Epithelial cell of esophagus (primary cell): ENCODE measurements at regions not wholly inside any gene's neighbourhood (a gene's known extent, or its start where the extent isn't known, plus 50 kb on each side); places are given as distances from the start of the nearest gene placed in this dataset.

Experiments
- DNase-seq: peaks from one replicate; pipeline ENCODE4 v3.0.0; 2010; ENCODE audit warnings: low read depth
- H3K4me3 ChIP-seq: 2 replicates; pipeline ENCODE4 v1.5.1; 2011; ENCODE audit warnings: mild to moderate bottlenecking, low read length, control low read depth
- TF ChIP-seq, protein P1 (sequence below): IDR thresholded peaks from 2 replicates; pipeline ENCODE4 v1.5.1; 2011; ENCODE audit warnings: low read depth, mild to moderate bottlenecking, low read length, control low read depth, inconsistent platforms; ENCODE audit not compliant: insufficient read depth; ENCODE audit errors: missing control alignments

- TF ChIP-seq, protein P1, sequence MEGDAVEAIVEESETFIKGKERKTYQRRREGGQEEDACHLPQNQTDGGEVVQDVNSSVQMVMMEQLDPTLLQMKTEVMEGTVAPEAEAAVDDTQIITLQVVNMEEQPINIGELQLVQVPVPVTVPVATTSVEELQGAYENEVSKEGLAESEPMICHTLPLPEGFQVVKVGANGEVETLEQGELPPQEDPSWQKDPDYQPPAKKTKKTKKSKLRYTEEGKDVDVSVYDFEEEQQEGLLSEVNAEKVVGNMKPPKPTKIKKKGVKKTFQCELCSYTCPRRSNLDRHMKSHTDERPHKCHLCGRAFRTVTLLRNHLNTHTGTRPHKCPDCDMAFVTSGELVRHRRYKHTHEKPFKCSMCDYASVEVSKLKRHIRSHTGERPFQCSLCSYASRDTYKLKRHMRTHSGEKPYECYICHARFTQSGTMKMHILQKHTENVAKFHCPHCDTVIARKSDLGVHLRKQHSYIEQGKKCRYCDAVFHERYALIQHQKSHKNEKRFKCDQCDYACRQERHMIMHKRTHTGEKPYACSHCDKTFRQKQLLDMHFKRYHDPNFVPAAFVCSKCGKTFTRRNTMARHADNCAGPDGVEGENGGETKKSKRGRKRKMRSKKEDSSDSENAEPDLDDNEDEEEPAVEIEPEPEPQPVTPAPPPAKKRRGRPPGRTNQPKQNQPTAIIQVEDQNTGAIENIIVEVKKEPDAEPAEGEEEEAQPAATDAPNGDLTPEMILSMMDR, result no peak
- DNase-seq, result no peak
- no peak overlapping the region for H3K4me3 ChIP-seq
Observed at GRCh38 chr1:61007534-61008364, 74.6 kb upstream of the NFIA start.

DNA sequence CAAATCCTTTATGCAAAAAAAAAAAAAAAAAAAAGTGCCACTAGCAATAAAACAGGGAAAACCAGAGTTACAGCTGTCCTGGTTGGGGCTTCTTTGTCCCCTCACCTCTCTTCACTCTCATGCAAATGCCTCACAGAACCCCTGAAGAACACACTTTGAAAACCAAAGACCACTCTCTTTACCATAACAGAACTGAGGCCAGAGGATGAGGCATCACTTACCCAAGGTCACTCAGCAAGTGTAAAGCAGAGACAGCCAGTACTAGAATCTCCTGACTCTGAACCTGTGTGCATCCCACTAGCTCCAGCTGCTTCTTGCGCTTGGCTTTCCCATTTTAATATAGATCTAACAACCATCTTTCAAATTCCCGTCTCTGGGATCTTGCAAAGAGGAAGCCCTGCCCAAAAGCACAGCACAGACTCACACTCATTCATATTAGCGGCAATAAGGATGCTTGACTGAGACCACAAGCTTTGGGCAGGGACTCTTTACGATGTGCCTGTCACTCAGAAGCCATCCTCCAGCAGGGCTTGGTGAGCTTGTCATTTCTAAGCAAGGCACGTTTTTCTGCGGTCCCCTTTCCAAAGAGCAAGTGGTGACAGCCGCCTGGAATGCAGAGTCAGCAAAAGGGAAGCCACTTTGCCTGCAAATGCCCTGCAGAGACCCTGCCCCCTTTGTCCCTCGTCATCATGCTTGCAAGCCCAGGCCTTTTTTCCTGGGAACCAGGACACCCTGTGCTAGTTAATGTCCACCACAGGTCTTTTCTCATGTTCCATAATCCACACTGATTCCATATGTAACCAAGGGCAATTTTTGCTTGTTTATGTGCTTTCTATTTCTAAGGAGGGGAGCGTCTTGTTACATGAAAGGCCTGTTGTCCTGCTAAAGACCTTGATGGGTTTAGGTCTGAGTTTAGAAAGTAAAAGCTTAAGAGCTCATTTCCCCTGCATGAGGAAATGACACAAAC lies 76.5 kb upstream of the NFIA start:
- TF ChIP-seq, protein P1, result no peak
- no peak for DNase-seq
- no peak overlapping the region for H3K4me3 ChIP-seq

DNA sequence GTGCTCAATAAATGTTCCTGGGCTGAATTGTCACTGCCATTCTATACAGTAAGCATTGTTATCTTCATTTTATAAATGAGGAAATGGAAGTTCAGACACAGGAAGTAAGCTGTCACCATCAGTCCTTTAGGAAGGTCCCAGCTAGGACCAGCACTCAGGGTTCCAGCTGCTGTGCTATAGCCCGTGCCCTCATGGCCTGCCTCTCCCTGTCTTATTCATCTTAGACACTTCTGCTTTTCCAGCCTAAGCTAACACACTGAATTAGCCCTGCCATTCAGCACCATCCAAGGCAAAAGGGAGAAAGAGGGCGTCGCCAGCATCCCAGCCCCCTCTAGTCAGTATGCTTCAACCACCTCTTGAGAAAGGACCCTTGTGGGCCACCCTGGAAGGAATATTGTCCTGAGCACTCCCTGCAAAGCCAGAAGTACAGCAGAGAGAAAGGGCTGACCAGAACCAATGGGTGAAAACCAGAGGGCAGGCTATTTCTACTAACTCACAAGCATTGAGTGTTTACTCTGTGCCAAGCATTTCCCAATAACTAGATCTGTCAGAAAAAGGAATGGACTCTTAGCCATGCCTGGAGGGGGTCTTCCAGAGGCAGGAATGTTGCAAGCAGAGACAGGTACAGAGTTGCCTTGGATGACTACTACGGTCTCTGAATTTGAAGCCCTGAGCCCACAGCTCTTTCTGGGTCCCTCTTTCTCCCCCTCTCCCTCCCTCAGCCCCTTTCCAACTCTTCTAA lies 77.9 kb upstream of the NFIA start:
- TF ChIP-seq, protein P1, result no peak
- DNase-seq, result peak; percentile 92
- no peak overlapping the region for H3K4me3 ChIP-seq

DNA sequence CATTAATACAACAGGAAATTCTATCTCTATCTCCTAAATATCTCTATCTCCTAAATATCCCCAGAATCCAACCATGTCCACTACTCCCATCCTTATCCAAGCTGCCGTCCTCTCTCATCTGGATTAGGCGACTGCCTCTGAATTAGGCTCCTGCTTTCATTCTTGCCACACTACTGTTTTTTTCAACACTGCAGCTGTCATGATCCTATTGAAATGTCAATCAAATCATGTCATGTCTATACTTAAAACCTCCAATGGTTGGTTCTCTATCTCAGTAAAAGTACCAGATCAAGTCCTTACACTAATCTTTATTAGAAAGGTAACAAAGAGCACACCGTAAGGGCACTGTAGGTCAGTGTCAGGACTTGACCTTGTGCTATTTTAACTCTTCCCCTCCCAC lies 82.0 kb upstream of the NFIA start:
- TF ChIP-seq, protein P1, result no peak
- DNase-seq, result no peak
- no peak overlapping the region for H3K4me3 ChIP-seq

DNA sequence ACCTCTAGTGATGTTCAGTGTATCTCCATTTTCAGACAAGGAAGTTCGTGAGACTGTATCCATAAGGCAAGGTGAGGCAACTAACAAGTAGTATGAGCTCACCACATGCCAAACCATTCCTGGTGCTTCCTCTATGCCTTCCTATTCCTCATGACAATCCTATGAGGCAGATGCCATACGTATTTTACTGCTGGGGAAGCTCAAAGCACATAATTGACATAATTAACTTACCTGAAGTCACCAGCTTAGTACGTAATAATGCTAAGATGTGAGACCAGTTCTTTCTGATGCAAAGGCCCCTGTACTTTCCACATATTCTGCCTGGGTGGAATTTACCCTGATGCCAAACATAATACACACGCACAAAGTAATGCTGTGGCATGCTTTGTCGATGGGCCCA lies 83.6 kb upstream of the NFIA start:
- TF ChIP-seq, protein P1, result no peak
- DNase-seq, result no peak
- no peak overlapping the region for H3K4me3 ChIP-seq

DNA sequence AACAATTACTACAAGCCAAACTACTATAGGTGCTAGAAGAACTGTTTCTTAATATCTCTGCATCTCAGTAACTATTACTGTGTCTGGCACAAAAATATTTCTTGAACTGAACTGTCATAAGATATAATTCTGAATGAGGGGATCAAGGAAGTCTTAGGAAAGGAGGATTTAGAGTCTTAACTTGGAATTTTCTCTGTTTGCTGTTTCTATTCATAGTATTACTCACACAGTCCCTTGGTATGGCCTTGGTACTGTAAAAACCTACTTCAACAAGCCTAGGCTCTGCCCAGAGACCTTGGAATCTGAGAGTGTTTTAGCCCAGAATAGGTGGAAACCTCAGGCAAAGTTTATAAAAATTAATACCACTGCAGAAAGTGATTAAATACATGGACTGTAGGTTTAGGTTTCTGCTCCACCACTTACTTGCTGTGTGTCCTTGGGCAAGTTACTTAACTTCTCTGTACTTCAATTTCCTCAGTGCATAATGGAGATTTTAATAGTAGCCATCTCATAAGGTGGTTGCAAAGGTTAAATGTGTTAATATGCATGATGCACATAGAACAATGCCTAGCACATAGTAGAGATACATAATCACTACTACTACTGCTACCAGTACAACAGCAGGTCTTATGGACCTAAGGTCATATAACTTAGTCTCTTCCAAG lies 87.4 kb upstream of the NFIA start:
- DNase-seq, result no peak

More for the DNA sequence above, 87.4 kb upstream of the NFIA start:
- TF ChIP-seq, protein P1, result no peak
- no peak overlapping the region for H3K4me3 ChIP-seq
